SU-DHL-6 (cell line): ENCODE measurements at regions not wholly inside any gene's neighbourhood (a gene's known extent, or its start where the extent isn't known, plus 50 kb on each side); places are given as distances from the start of the nearest gene placed in this dataset.

Source experiments
- EZH2phosphoT487 ChIP-seq: fragments of 200-600 bp; sonication (generic), shearing (Covaris generic); conservative IDR thresholded peaks from 2 replicates; pipeline ENCODE4 v1.6.1; 2018; ENCODE audit warnings: mild to moderate bottlenecking, antibody characterized with exemption, low read length, moderate library complexity, mixed read lengths
- TF ChIP-seq, protein P1 (sequence below): fragments of 200-600 bp; sonication (generic); IDR thresholded peaks from one replicate; pipeline ENCODE4 v1.5.1; 2017; ENCODE audit warnings: antibody characterized with exemption, mild to moderate bottlenecking, low read length, moderate library complexity; ENCODE audit not compliant: insufficient read depth, poor library complexity, severe bottlenecking

DNA sequence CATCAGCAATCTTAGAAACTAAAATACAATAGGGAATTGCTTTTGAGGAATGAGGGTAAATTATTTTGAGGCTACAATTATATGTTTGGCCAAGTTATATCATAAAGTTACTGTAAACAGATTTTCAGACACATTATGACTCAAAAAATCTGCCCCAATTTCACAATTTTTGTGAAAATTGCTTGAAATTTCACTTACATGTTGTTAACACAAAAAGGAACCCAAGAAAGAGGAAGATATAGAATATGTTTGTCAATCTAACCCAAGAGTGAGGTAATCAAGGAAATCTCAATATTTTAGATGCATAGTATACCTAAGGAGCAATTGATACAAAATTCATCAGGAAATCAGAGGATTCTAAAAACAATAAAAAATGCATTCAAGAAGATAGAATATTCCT, 73.9 kb upstream of the FNDC3A start:
- TF ChIP-seq, protein P1, sequence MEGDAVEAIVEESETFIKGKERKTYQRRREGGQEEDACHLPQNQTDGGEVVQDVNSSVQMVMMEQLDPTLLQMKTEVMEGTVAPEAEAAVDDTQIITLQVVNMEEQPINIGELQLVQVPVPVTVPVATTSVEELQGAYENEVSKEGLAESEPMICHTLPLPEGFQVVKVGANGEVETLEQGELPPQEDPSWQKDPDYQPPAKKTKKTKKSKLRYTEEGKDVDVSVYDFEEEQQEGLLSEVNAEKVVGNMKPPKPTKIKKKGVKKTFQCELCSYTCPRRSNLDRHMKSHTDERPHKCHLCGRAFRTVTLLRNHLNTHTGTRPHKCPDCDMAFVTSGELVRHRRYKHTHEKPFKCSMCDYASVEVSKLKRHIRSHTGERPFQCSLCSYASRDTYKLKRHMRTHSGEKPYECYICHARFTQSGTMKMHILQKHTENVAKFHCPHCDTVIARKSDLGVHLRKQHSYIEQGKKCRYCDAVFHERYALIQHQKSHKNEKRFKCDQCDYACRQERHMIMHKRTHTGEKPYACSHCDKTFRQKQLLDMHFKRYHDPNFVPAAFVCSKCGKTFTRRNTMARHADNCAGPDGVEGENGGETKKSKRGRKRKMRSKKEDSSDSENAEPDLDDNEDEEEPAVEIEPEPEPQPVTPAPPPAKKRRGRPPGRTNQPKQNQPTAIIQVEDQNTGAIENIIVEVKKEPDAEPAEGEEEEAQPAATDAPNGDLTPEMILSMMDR, result no peak
- TF ChIP-seq EZH2phosphoT487, result no peak
